Calu3 (cell line): ENCODE measurements at regions not wholly inside any gene's neighbourhood (a gene's known extent, or its start where the extent isn't known, plus 50 kb on each side); places are given as distances from the start of the nearest gene placed in this dataset.

ENCODE experiments used
- BruUV-seq: library from RNA; stranded (reverse); fragments of 400-500 nt; replicated peaks from 2 replicates; lab custom pipeline; 2021; lab: Mats Ljungman, UMichigan
- CTCF ChIA-PET: fragments of 300-600 bp; sonication (Branson Sonifier 250); formaldehyde crosslinking; loops from one replicate; lab custom pipeline; 2022; ENCODE audit warnings: antibody characterized with exemption; lab: Charles Lee
- DNase-seq: peaks from one replicate; pipeline ENCODE4 v3.0.0; 2022
- H3K27ac Mint-ChIP-seq: one replicate; pipeline ENCODE4 v1.8.0; 2022; ENCODE audit warnings: mixed read lengths; ENCODE audit not compliant: unreplicated experiment
- H3K27me3 Mint-ChIP-seq: one replicate; pipeline ENCODE4 v1.8.0; 2022; ENCODE audit warnings: mixed read lengths; ENCODE audit not compliant: unreplicated experiment
- H3K36me3 Mint-ChIP-seq: one replicate; pipeline ENCODE4 v1.8.0; 2022; ENCODE audit warnings: mild to moderate bottlenecking, moderate library complexity, mixed read lengths; ENCODE audit not compliant: insufficient read depth, unreplicated experiment
- H3K4me1 Mint-ChIP-seq: one replicate; pipeline ENCODE4 v1.8.0; 2022; ENCODE audit warnings: mild to moderate bottlenecking, low read depth, mixed read lengths; ENCODE audit not compliant: unreplicated experiment
- H3K4me3 Mint-ChIP-seq: one replicate; pipeline ENCODE4 v1.8.0; 2022; ENCODE audit warnings: mild to moderate bottlenecking, low read depth, moderate library complexity, mixed read lengths; ENCODE audit not compliant: unreplicated experiment
- H3K9me3 Mint-ChIP-seq: one replicate; pipeline ENCODE4 v1.8.0; 2022; ENCODE audit warnings: low read depth, mixed read lengths; ENCODE audit not compliant: unreplicated experiment
- CTCF ChIP-seq: fragments of 200-600 bp; IDR thresholded peaks from one replicate; pipeline ENCODE4 v1.8.0; 2022; ENCODE audit warnings: antibody characterized with exemption; ENCODE audit not compliant: unreplicated experiment
- intact Hi-C: fragments of 100-400 bp; cut with micrococcal nuclease; formaldehyde crosslinking; loops from one replicate; pipeline ENCODE4 v1.10.0; 2022; ENCODE audit not compliant: unreplicated experiment

DNA sequence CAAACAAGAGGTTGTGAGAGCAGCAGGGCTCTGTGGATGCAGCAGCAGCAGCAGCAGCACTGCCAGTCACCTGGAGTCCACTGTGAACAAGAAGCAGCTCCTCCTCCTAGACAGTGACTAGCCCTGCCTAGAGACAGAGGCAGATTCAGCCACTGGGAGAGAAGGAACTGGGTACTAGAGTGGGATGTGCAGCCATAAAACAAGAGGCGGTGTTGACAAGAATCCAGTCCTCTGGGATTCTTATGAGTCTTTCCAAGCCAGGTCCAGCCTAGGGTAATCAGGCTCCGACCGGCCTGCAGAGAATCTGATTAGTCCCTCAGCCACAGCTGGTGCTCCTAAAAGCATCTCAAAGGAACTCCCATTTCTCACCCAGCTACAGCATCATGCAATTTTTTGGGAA lies 83.9 kb upstream of the USP47 start:
- no peak overlapping the region for H3K27ac Mint-ChIP-seq
- H3K36me3 Mint-ChIP-seq: no peaks in the 10 kb centered on the region
- no peak for DNase-seq
- no peaks in the 10 kb centered on the region for H3K9me3 Mint-ChIP-seq
- no peaks in the 10 kb centered on the region for H3K4me1 Mint-ChIP-seq
- TF ChIP-seq CTCF: no peak
- peaks cover 100% of the 10 kb centered on the region for H3K27me3 Mint-ChIP-seq
- BruUV-seq: no TSS peak
- H3K4me3 Mint-ChIP-seq: no peak overlapping the region
- CTCF ChIA-PET: interaction anchor here (0.5 kb wide), 1 partner anchor 25 kb away, joined by 5 read pairs; no protein-coding TSS in a partner anchor
- intact Hi-C loops: no loop called here

- no TSS peak for BruUV-seq
- Mint-ChIP-seq H3K4me1 (no peaks in the 10 kb centered on the region), H3K9me3 (no peaks in the 10 kb centered on the region), H3K36me3 (no peaks in the 10 kb centered on the region), H3K27me3 (peaks cover 100% of the 10 kb centered on the region), H3K27ac (no peak overlapping the region), H3K4me3 (no peak overlapping the region)
- intact Hi-C loops: no loop called here
- TF ChIP-seq CTCF: no peak
- DNase-seq: no peak
- CTCF ChIA-PET: interaction anchor here (0.7 kb wide), 1 partner anchor 109 kb away, joined by 3 read pairs; no protein-coding TSS in a partner anchor
Observed at GRCh38 chr11:11756718-11757117, 85.1 kb upstream of the USP47 start.

GRCh38 chr11:11755871-11756270 lies 85.9 kb upstream of the USP47 start:
- BruUV-seq: no TSS peak
- H3K4me1 Mint-ChIP-seq: no peaks in the 10 kb centered on the region
- intact Hi-C loops: no loop called here
- peaks cover 98% of the 10 kb centered on the region for H3K27me3 Mint-ChIP-seq
- H3K4me3 Mint-ChIP-seq: no peak overlapping the region
- H3K27ac Mint-ChIP-seq: no peak overlapping the region
- H3K9me3 Mint-ChIP-seq: no peaks in the 10 kb centered on the region
- no peak for DNase-seq
- CTCF ChIA-PET: no interaction called here
- no peak for TF ChIP-seq CTCF
- H3K36me3 Mint-ChIP-seq: no peaks in the 10 kb centered on the region

GRCh38 chr11:11752679-11753078 lies 89.1 kb upstream of the USP47 start:
- TF ChIP-seq CTCF: no peak
- Mint-ChIP-seq H3K4me3 (no peak overlapping the region), H3K4me1 (no peaks in the 10 kb centered on the region), H3K9me3 (peaks cover 2% of the 10 kb centered on the region), H3K27ac (no peak overlapping the region), H3K36me3 (no peaks in the 10 kb centered on the region), H3K27me3 (peaks cover 98% of the 10 kb centered on the region)
- intact Hi-C loops: no loop called here
- DNase-seq: no peak
- BruUV-seq: no TSS peak
- CTCF ChIA-PET: interaction anchor here (0.9 kb wide), 1 partner anchor 8 kb away, joined by 3 read pairs; no protein-coding TSS in a partner anchor
